ENCODE measurements at regions not wholly inside any gene's neighbourhood (a gene's known extent, or its start where the extent isn't known, plus 50 kb on each side); places are given as distances from the start of the nearest gene placed in this dataset.
"Not testable (repeated sequence)": the region's sequence is repeated elsewhere in the genome, so short reads cannot be mapped to it uniquely, and the experiment has no call there.

- not testable (repeated sequence) for DNase-seq
Measured at GRCh38 chr9:40884902-40885490, 243.5 kb downstream of the FOXD4L6 start.

DNA sequence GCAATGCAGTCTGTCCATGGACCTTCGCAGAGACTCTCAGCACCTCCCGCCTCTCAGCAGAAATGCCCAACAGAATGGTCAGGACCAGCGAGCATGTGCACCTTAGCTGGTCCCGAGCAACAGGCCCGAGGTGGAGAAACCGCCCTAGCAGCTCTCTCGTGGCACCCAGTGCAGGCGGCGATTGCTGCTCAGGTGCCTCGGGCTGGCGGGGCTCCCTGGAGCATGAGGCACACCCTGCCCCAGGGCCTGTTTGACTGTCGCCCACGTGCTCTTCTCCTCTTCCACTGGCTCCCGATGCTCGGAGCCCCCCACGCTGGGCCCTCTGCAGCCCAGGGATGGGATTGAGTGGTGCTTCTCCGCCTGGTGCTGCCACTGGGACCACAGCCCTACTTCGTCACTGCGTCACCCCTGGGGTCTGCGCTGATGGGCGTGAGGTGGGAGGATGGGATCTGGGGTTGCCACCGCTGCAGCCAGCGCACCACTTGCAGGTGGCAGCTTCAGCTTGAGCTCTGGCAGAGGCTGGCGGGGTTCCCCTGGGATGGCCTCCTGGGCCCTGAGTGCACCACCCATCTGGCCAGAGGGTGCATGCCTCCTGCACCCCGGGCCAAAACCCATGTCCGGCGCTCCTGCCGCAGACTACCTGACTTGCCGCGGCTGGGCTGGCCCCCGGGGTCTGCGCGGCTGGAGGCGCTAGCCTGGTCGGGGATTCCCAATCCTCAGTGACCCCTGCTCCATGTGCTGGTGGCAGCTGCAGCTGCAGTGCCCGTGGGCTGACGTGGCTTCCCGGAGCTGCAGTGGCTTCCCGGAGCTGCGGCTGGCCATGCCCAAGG, 244.2 kb downstream of the FOXD4L6 start:
- DNase-seq, result no peak

DNA sequence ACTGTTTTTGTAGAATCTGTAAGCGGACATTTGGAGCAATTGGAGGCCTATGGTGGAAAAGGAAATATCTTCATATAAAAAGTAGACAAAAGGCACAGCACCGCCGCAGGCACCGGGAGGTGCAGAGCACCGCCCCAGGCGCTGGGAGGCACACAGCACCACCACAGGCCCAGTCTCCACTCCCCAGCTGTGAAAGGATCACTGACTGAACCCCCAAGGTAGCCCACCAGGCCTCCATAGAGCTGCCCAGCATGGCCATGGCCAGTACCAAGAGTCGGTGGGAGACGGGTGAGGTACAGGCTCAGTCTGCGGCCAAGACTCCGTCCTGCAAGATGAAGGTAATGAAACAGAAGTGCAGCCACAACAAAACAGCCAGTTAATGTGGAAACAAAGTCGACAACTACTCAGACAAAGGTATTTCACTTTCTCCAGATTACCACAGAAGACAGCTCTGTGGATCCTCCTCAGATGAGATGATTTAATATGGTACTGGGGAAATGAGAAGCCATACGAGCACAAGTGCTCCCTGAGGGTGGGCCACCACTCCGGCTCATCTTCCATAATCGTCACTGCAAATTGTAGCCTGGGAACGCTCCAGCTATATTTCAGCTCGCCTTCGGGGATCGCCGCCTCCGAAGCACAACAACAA, 244.9 kb downstream of the FOXD4L6 start:
- not testable (repeated sequence) for DNase-seq

DNA sequence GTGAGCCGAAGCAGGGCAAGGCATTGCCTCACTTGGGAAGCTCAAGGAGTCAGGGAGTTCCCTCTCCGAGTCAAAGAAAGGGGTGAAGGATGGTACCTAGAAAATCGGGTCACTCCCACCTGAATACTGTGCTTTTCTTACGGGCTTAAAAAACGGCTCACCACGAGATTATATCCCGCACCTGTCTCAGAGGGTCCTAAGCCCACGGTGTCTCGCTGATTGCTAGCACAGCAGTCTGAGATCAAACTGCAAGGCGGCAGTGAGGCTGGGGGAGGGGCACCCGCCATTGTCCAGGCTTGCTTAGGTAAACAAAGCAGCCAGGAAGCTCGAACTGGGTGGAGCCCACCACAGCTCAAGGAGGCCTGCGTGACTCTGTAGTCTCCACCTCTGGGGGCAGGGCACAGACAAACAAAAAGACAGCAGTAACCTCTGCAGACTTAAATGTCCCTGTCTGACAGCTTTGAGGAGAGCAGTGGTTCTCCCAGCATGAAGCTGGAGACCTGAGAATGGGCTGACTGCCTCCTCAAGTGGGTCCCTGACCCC, 254.7 kb downstream of the FOXD4L6 start:
- DNase-seq, result not testable (repeated sequence)

GRCh38 chr9:40868437-40868836, 260.0 kb downstream of the FOXD4L6 start:
- DNase-seq, result not testable (repeated sequence)
